ENCODE measurements at regions not wholly inside any gene's neighbourhood (a gene's known extent, or its start where the extent isn't known, plus 50 kb on each side); places are given as distances from the start of the nearest gene placed in this dataset.

DNA sequence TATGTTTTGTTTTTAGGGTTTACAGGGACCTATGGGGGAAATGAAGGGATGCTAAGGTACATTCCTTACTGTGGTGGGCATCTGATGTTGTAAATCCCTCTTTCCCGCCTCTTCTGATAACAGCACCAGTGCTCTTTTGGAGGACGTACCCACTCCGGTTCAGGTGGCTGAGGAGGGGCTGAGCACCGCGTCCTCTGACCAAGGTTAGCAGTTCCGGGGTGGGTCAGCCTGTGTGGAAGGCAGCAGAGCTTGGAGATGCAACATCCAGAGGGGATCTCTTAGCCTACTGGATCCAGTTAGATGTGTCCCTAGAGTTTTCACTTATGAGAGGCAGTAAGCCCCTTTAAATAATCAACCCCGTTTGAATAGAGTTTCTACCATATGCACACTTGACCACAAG lies 135.3 kb upstream of the KCNG1 start:
- no peak for DNase-seq (ENCODE audit: low spot score)

DNA sequence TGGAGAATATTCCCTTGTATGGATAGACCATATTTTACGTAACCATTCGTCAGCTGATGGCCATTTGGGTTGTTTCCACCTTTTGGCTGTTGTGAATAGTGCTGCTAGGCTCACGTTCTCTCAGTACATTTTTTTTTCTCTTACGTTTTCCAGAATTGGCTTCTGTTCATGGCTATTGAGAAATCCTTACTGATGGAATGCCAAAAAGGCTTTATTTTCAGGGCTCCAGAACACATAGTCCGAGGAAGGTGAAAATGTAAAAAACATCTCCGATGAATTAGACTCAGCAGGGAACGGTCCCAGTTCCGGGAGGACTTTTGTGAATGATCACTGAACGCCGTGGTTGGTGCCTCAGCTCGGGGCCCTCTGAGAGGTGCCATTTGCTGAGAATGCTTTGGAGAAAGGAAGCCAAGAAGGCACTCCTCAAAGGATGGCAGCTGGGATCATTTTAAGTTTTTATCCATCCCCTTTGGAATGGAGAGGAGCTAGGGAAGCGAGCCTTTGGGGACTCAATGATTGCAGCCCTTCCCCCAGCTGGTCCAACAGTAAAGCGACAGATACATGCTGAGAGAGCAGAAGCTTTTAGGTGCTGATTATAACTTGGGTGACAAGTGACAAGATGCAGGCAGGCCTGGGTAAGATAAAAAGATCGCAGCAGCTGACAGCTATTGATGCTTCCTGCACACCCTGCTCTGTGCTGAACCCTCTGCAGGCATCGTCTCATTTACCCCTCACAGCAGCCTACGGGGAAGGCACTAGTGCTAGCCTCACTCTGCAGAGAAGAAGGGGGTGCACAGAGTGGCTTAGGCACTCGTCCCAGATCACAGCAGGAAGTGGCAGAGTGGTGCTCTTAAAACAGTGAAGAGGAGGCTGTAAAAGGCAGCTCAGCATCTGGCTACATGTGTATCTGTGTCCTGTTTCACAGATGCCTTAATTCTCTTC lies 133.4 kb upstream of the KCNG1 start:
- no peak for DNase-seq (ENCODE audit: low spot score)

DNA sequence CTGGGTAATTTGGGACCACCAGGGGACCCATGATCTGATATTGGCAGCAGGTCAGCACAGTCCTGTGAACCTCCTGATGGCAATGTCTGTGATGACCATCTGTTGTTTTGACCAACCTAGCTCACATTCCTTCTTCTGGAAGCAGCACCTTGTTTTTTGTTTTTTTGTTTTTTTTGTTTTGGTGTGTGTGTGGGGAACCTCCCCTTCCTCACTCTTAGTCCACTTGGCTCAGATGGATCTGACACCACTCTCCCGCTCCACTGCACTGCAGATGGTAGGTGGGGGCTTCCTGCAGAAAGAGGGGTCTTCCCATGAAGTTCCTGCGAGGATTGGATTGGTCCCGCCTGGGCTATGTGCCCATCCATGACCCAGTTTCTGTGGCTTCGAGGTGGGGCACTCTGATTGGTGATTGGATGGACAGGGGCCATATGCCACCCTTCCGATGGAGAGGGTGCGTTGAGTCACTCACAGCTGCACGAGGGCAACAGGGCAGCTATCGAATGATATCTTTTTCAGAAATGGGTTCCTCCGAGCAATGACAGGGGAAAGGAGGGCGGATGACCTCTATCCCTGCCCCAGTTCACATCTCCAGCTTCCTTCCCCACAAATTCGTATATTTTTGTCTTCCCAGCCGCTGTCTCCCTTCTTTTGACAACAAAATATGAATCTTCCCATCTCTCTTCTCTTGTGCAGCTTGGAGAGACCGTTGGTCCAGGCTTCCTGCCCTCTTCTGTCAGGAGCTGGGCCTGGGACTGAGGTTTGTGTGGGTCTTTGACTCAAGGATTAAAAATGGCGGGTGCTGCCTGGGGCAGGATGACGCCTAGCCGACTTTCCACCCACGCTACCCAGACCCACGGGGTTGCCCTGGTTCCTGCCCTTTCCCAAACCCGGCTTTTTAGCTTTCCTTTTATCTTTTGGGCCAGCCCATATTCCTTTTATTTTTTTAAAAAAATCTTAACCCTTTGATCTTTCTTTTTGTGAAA lies 132.1 kb upstream of the KCNG1 start:
- no peak for DNase-seq (ENCODE audit: low spot score)

DNA sequence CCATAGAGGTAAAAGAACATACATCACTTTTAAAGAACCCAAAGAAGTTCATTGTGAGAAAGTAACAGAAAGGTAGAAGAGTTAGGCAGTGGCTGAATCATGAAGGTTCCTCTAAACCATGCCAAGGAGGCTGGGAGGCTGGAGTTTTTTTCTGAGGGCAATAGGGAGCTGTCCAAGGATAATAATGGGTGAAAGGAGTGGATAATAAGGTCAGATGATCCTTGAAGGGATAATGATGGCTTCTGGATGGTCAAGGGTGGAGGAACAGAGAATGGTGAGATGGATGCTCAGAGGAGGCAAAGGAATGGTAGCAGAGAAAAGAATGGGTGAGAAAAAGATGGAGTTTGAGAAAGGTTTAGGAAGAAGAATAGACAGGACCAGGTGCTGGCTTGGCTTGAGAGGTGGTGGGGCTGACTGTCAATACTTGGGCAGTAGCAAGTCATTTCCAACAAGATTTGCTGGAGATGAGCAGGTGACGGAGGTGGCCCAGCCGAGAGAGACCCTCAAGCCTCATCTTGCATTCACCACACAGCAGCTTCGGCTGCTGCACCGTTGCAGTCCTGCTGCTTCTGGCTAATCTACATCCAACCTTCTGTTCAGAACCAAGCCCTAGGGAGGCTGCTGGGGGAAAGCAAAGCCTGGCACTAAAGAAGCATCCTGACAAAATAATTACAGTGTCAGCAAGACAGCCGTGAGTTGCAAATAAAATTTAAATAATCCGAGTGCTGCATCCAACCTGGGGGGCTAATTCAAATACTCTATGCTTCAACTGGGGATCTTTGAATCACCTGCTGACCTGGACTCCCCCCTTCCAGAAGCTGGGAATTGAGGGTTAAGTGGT lies 131.2 kb upstream of the KCNG1 start:
- no peak for DNase-seq (ENCODE audit: low spot score)

DNA sequence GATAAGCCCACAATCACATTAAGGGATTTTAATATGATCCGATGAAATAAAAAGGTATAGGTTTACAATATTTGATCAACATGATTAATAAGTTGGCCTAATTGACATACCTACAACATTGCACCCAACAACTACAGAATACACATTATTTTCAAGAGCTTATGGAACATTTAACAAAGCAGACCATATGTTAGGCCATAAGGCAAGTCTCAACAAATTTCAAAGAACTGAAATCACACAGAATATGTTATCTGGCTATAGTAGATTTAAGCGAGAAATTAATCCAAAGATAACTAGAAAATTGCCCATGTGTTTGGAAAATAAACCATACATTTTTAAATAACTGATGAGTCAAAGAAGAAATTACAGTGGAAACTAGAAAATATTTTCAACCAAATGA lies 126.0 kb upstream of the KCNG1 start:
- DNase-seq (ENCODE audit: low spot score), result no peak

DNA sequence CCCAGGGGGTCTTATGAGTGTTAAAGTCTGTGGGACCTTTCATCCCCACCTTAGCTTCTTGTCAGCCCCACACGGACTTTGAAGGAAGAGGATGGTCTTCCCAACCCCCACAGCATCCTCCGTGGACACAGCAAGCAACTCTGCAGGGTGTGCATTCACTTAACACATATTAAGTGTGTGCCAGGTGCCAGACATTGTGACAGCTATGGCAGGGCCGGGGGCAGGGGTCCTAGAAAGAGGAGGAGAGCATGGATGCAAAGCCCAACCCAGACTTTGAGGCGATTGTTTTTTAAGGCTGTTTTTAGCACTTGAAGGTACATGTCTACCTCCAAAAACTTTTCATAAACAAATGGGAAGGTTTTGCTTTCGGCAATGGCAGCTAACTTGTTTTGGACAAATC lies 121.6 kb upstream of the KCNG1 start:
- no peak for DNase-seq (ENCODE audit: low spot score)

DNA sequence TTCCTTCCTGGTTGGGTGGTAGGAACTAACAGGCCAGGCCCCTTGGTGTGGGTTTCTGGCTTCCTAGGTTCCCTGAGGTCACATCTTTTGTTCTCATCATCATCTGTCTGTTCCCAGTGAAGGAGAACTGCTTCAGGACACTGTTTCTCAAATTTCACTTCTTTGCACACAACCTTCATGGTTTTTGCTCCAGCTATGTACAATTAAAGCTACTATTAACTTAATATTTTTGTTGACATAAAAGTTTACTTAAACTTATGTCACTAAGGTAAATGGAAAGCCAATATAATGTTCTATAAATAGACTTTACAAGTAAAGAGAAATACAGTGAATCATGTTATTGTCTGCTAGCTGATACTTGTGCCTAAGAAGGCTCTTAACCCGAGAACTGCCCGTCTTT lies 120.7 kb upstream of the KCNG1 start:
- DNase-seq (ENCODE audit: low spot score), result no peak

DNA sequence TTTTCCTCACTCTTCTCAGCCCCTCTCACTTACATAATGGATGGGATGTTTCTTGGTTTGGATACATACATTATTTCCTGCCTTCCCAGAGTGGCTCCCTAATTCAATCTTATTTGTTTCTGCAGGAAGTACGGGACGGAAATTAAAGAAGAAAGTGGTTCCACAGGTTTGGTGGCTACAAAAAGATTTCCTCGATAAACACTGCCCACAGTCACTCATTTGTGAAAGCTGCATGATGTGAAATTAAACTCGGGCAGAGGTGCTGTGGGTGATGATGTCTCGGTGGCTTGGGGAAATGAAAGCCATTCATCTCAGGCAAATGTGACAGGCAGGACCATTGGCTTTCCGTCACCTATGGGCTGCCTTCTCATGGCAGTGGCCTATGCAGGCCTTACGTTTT lies 119.5 kb upstream of the KCNG1 start:
- no peak for DNase-seq (ENCODE audit: low spot score)

DNA sequence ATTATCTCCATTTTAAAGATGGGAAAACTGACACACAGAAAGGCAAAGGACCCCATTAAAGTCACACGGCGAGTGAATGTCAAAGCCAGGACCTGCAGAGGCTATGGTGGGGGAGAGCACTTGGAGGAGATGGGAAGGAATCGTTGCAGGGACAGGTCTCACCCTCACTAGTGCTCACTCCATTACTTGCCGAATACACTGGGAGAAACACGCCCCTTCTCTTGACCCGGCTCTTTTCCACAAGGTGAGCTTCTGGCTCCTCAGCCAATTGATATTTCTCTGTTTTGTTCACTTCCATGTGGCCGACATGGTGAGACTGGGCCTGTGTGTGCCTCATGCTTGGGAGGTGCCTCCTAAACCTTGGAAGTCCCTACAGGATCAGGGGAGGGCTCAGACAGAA lies 117.8 kb upstream of the KCNG1 start:
- DNase-seq (ENCODE audit: low spot score), result no peak

DNA sequence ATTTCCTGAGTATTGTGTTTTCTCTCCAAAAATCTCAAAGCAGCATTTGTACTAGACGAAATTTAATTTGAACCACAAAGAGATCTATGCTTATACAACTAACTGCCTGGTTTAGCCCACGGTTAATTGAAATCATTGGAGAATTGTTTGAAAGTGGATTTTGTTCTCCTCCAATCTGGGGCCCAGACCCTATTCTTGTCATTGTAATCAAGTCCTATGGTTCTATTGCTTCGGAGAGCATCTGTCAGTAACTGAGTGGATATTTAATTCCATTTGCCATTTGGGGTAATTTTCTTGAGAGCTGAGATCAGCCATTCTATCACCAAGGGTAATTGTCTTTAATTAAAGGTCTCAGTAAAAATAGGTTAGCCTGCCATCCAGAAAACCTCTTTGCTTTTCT lies 117.0 kb upstream of the KCNG1 start:
- DNase-seq (ENCODE audit: low spot score), result no peak

DNA sequence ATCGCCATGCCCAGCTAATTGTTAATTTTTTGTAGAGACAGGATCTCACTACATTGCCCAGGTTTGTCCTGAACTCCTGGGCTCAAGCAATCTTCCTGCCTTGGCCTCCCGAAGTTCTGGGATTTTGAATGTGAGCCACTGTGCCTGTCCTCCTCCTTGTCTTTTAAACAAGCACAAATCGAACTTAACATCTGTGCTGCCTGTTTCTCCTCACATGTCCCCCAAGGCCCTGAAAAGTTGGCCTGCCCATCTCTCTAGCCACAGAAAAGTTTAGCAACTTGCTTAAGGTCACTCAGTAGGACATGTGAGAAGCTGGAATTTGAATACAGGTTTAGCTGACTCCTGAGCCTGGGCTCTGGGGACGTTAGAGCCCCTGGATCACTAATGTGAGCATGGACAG lies 115.7 kb upstream of the KCNG1 start:
- DNase-seq (ENCODE audit: low spot score), result no peak

DNA sequence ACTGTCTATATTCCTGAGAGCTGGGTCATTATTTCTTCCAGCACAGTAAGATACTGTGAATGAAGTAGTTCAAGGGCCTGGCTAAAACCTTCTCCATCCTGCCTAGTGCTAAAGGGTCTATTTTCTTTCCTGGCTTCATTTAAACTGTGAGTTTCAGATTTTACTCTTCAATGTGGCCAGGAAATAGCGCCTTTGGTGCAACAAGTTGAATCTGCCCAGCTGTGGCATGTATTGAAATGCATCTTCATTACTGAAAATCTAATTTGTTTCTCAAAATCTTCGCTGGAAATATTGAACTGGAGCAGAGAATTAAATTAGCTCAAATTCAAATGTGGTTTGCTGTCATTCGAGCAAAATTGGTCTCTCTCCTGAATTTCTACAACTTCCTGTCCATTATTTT lies 114.6 kb upstream of the KCNG1 start:
- no peak for DNase-seq (ENCODE audit: low spot score)

DNA sequence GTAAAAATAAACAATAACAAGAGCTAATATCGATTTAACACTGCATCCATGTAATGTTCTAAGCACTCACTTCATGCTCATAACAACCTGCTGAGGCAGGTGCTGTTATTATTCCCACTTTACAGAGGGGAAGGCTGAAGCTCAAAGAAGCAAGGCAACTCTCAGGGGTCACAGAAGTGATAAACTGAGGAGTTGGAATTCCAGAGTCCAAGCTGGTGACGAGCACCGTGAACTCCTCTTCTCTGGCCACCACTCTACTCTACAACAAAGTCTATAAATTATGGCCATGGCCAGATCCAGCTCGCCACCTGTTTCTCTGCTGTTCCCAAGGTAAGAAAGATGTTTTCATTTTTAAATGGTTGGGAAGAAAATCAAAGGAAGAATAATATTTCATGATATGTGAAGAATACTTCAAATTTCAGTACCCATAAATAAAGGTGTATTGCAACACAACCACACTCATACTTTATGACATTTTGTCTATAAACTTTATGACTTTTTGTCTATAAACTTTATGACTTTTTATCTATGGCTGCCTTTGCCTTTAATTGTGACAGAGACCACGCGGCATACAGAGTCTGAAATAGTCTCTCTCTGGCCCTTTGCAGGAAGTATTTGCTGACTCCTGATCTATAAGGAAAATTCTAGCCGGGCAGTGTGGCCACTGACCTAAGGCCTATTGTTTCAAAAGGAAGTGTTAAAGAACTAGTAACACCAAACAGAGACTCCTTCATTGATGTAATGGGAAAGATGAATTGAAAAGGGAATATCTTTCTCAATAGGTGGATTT lies 113.2 kb upstream of the KCNG1 start:
- DNase-seq (ENCODE audit: low spot score), result no peak

DNA sequence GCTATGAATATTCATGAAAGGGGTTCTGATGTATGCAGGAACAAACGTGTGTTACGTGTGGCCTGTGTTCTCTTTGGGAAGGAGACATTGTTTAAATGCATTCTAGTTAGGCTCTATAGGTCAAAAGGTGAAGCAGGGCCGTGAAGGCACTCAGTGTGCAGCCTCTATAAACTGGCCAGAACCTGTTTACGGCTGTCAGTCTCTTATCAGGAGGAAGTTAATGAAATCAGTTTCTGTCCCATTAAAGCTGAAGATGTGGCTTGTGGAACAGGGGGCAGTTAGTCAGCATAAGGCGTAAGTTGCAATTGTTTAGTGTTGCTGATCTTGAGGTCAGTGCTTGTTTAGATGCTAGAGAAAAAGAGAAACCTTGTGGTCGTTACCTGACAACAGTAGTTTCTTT lies 111.5 kb upstream of the KCNG1 start:
- no peak for DNase-seq (ENCODE audit: low spot score)

DNA sequence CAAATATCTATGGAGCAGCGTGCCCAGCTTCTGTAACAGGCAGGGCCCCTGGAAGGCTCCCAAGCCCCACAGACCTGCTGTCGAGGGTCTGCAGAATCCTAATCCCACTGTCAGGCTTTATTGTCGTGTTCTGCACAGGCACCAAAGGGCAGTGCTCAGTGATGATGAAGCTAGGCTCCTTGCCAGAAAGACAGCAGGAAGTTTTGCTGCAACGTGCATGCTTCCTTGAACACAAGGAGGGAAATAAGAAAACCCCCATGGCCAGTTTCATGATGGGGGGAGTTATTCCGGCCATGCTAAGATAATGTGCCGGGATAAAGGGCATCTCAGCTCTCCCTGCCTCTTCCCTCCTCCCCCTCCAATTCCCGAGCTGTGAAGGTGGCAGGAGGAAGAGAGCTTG lies 109.4 kb upstream of the KCNG1 start:
- no peak for DNase-seq (ENCODE audit: low spot score)

DNA sequence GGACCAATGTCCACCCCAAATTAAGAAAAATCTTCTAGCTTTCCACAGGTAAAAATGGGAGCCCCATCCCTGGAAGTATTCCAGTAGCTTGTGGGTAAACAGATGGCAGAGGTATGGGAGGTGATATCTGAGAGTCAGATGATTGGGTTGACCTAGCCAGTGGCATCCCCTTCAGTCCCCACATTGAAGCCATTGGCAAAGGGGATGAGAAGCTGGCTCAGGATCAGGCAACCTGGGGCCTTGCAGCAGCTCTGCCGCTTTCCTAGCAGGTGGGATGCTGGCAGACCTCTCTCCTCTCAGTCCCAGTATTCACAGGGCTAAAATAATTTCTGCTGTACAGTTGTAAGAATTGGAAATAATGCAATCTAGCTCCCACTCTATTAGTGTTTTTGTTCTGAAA lies 108.9 kb upstream of the KCNG1 start:
- no peak for DNase-seq (ENCODE audit: low spot score)

DNA sequence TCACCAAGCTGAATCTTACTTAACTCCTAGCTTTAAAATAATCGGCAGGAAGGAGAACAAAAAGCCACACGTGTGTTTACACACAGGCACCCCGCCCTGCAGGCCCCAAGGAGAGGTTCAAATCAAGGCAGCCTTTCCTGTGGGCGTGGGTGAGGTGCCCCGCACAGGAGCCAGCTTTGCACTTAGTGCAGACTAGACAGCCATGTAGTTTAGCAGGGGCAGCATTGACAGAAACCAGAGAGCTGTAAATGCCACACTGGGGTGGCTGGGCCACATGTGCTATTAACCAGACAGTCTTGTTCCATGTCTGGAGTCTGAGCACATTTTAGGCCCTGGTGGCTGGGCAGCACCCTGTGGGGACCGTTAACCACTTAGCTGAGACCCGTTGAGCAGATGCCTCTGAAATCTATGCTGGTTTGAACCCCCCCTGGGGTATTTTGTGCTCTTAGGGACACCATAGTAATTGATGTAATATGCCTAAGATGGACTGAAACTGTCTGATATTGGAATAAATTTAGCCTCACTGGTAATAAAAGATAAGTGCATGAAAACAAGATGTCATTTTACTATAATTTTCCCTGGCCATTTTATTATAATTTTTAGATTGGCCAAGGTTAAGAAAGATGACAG lies 106.4 kb upstream of the KCNG1 start:
- no peak for DNase-seq (ENCODE audit: low spot score)

DNA sequence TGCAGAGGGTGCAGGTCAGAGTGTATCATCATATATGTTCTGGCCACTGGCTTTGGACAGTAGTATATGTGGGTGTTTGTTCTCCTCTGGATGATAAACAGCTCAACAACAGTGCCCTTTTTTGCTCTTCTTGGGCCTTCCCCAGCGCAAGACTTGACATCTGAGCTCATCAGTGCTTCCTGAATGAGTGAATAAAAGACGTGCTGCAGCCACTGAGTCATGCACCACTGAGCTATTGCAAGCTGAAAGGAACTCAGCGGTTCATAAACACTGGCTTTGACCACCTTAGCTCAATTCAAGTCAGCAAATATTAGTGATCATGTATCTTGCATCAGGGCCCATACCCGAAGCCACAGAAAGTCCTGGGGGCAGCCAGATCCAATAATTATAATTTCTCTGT lies 105.3 kb upstream of the KCNG1 start:
- no peak for DNase-seq (ENCODE audit: low spot score)

DNA sequence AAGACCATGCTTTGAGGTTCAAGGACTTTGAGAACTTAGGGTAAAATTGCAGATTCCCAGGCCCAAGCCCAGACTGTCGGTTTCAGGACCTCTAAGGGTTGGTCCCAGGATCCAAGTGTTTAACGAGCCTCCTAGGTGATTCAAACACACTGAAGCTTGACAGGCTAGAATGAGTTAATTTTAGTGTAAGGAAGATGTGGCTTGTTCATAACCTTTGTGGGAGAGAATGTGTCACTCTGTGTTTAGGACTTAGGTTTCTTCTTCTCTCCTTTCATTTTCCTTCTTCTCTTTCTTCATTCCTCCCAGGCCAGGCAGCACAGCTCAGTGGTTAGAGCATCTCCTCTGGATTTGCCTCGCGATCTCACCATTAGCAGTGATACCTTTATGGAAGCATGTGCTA lies 104.8 kb upstream of the KCNG1 start:
- no peak for DNase-seq (ENCODE audit: low spot score)

DNA sequence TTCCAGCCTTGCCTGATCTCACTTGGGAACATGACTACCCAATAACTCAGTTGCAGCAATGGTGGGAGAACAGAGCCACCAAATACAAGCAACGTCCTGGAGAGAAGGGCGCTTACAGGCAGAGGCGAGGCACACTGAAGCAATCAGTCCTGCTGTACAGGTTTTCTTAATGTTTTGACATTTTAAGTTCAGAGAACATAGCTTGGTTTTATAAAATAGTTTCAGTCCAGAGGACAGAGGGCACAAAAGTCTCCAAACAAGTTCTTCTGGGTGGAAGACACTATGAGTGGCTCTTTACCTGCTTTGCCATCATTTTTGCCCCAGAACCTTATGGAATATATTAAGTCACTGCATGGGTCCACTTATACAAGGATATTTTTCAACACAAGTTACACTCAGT lies 103.4 kb upstream of the KCNG1 start:
- DNase-seq (ENCODE audit: low spot score), result no peak

DNA sequence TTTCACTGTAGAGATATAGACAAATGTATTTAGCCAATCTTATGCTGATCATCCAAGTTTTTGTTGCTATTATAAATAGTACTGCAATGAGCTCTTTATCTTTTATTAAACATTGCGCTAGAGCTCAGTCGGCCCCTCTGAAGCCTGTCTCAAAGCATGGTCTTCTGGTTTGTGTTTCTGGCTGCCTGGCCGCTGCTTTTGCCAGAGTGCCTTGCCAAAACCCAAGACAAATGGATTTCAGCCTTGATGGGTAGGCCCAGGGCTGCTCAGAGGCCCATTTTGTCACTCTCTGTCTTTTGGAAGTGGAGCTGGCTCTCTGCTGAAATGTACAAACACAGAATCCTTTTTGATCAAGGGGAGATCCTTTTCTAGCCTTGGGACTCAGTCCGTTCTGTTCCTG lies 102.9 kb upstream of the KCNG1 start:
- no peak for DNase-seq (ENCODE audit: low spot score)

Data from HuH-7 (cell line).